CD14-positive monocyte (primary cell): ENCODE measurements at regions not wholly inside any gene's neighbourhood (a gene's known extent, or its start where the extent isn't known, plus 50 kb on each side); places are given as distances from the start of the nearest gene placed in this dataset.
A peak's percentile ranks its signal among the peaks of the same experiment; 100 is the strongest.

Experiments
- DNase-seq, 3 donors: peaks; one replicate each; pipeline ENCODE4 v3.0.0-alpha.2; 2011 to 2022
- H2AFZ ChIP-seq: 2 replicates; pipeline ENCODE4 v1.6.0; 2012; ENCODE audit warnings: mild to moderate bottlenecking, low read depth, low read length, inconsistent platforms; ENCODE audit not compliant: insufficient read depth, poor library complexity, severe bottlenecking
- H3K27ac ChIP-seq, 2 donors: 1 replicate in 1 of 2; 2 replicates in 1 of 2; pipeline ENCODE4 v1.5.1; 2012 to 2013; ENCODE audit warnings: low read length in 2 of 2, control low read depth in 1 of 2, inconsistent platforms in 1 of 2, low read depth in 1 of 2, mild to moderate bottlenecking in 1 of 2
- H3K27me3 ChIP-seq, 2 donors: one replicate each; pipeline versions ENCODE4 v1.6.0 to v1.6.1; 2011 to 2013; ENCODE audit warnings: low read length in 2 of 2; ENCODE audit not compliant: control insufficient read depth in 2 of 2, insufficient read depth in 2 of 2
- H3K36me3 ChIP-seq, 2 donors: replicated peaks in 1 of 2; 1 replicate in 1 of 2; 2 replicates in 1 of 2; pipeline versions ENCODE4 v1.5.1 to v1.6.1; 2012 to 2013; ENCODE audit warnings: low read length in 2 of 2, control low read depth in 1 of 2, inconsistent platforms in 1 of 2, mild to moderate bottlenecking in 1 of 2; ENCODE audit not compliant: insufficient read depth in 2 of 2, control insufficient read depth in 1 of 2
- H3K4me1 ChIP-seq, 2 donors: 1 replicate in 1 of 2; 2 replicates in 1 of 2; pipeline versions ENCODE4 v1.5.1 to v1.6.1; 2012 to 2013; ENCODE audit warnings: low read length in 2 of 2, control low read depth in 1 of 2, inconsistent platforms in 1 of 2, mild to moderate bottlenecking in 1 of 2, moderate library complexity in 1 of 2; ENCODE audit not compliant: insufficient read depth in 2 of 2, control insufficient read depth in 1 of 2
- H3K4me2 ChIP-seq: replicated peaks from 2 replicates; pipeline ENCODE3; 2012; ENCODE audit warnings: low read length, moderate library complexity, mild to moderate bottlenecking; ENCODE audit not compliant: poor library complexity, severe bottlenecking; ENCODE audit errors: extremely low read depth
- H3K4me3 ChIP-seq, 3 experiments: fragments of 200-600 bp in 1 of 3; sonication (generic) in 1 of 3; replicated peaks in 1 of 3; 1 replicate in 2 of 3; 2 replicates in 1 of 3; pipeline ENCODE4 v1.5.1; 2011 to 2013; ENCODE audit warnings: low read length in 3 of 3, mild to moderate bottlenecking in 3 of 3, control low read depth in 2 of 3, low read depth in 2 of 3, inconsistent platforms in 1 of 3, moderate library complexity in 1 of 3
- H3K79me2 ChIP-seq: 2 replicates; pipeline ENCODE4 v1.6.0; 2012; ENCODE audit warnings: mild to moderate bottlenecking, control low read depth, inconsistent platforms, low read length, moderate library complexity; ENCODE audit not compliant: insufficient read depth
- H3K9ac ChIP-seq: 2 replicates; pipeline ENCODE4 v1.6.0; 2017; ENCODE audit warnings: low read length, mild to moderate bottlenecking; ENCODE audit not compliant: insufficient read depth, poor library complexity, severe bottlenecking
- H3K9me3 ChIP-seq, 2 donors: replicated peaks in 1 of 2; 1 replicate in 1 of 2; 2 replicates in 1 of 2; pipeline versions ENCODE4 v1.5.1 to v1.6.1; 2012 to 2013; ENCODE audit warnings: low read length in 2 of 2, control low read depth in 1 of 2; ENCODE audit not compliant: control insufficient read depth in 1 of 2, insufficient read depth in 1 of 2
- H4K20me1 ChIP-seq: 2 replicates; pipeline ENCODE4 v1.6.0; 2012; ENCODE audit warnings: mild to moderate bottlenecking, low read length, control low read depth, moderate library complexity; ENCODE audit not compliant: insufficient read depth
- H3K27ac Mint-ChIP-seq, 7 donors: one replicate each; pipeline ENCODE4 v1.8.0; 2020; ENCODE audit warnings: mild to moderate bottlenecking in 7 of 7, mixed read lengths in 7 of 7, moderate library complexity in 6 of 7, inconsistent platforms in 2 of 7
- H3K27me3 Mint-ChIP-seq, 3 donors: one replicate each; pipeline ENCODE4 v1.8.0; 2021 to 2022; ENCODE audit warnings: low read depth in 3 of 3, mild to moderate bottlenecking in 3 of 3, mixed read lengths in 3 of 3, moderate library complexity in 3 of 3, inconsistent platforms in 1 of 3
- H3K36me3 Mint-ChIP-seq, 2 donors: one replicate each; pipeline ENCODE4 v1.8.0; 2020; ENCODE audit warnings: mixed read lengths in 2 of 2, inconsistent platforms in 1 of 2, mild to moderate bottlenecking in 1 of 2
- H3K4me1 Mint-ChIP-seq: one replicate; pipeline ENCODE4 v1.8.0; 2020; ENCODE audit warnings: mild to moderate bottlenecking, mixed read lengths
- H3K4me3 Mint-ChIP-seq, 2 donors: one replicate each; pipeline ENCODE4 v1.8.0; 2020; ENCODE audit warnings: mild to moderate bottlenecking in 2 of 2, mixed read lengths in 2 of 2, moderate library complexity in 1 of 2
- H3K9me3 Mint-ChIP-seq, 7 donors: one replicate each; pipeline ENCODE4 v1.8.0; 2020 to 2022; ENCODE audit warnings: mixed read lengths in 7 of 7, mild to moderate bottlenecking in 6 of 7, moderate library complexity in 6 of 7, inconsistent platforms in 2 of 7
- CTCF ChIP-seq: fragments of 200-600 bp; IDR thresholded peaks from one replicate; pipeline ENCODE4 v1.8.0; 2022; ENCODE audit warnings: antibody characterized with exemption, mild to moderate bottlenecking
- WGBS: methylation state at CpG from one replicate; pipeline ENCODE4 v1.1.5; 2013; ENCODE audit warnings: missing lambda C conversion rate; ENCODE audit not compliant: insufficient coverage; 5-methylcytosine and 5-hydroxymethylcytosine counted together
- intact Hi-C, 2 donors: fragments of 100-400 bp; cut with micrococcal nuclease; formaldehyde crosslinking; loops; one replicate each; pipeline versions ENCODE4 v1.15.0 to v1.15.1; 2023

- no peaks in the 10 kb centered on the region for H4K20me1 ChIP-seq
- H3K79me2 ChIP-seq = no peaks in the 10 kb centered on the region
- H3K4me2 ChIP-seq = peak overlapping the region; percentile 4
- WGBS = 42% methylated on average over 10 of the region's 14 CpGs
- Mint-ChIP-seq H3K9me3 (peaks cover 0 to 3% (median 0%) of the 10 kb centered on the region in 7 donors), H3K4me3 (no peak overlapping the region), H3K27me3 (peaks cover 0 to 7% (median 0%) of the 10 kb centered on the region in 3 donors), H3K27ac (no peak overlapping the region), H3K36me3 (no peaks in the 10 kb centered on the region), H3K4me1 (no peaks in the 10 kb centered on the region)
- H3K27ac ChIP-seq = no peak overlapping the region
- TF ChIP-seq CTCF = no peak
- no peak overlapping the region for H2AFZ ChIP-seq
- intact Hi-C loops = no loop called here
- no peak overlapping the region for H3K4me3 ChIP-seq
- H3K9ac ChIP-seq = no peak overlapping the region
- H3K4me1 ChIP-seq = no peaks in the 10 kb centered on the region
- no peak for DNase-seq
- H3K9me3 ChIP-seq = no peaks in the 10 kb centered on the region
- H3K27me3 ChIP-seq = no peaks in the 10 kb centered on the region
- no peaks in the 10 kb centered on the region for H3K36me3 ChIP-seq
These were observed 124.7 kb downstream of the PAPOLA start for GRCh38 chr14:96626916-96627315.

- H3K79me2 ChIP-seq = no peaks in the 10 kb centered on the region
- no peaks in the 10 kb centered on the region for H3K9me3 ChIP-seq
- no peaks in the 10 kb centered on the region for H3K4me1 ChIP-seq
- no peak for DNase-seq
- no peak overlapping the region for H3K4me2 ChIP-seq
- Mint-ChIP-seq H3K27me3 (peaks cover 0 to 6% (median 0%) of the 10 kb centered on the region in 3 donors), H3K36me3 (no peaks in the 10 kb centered on the region), H3K4me3 (no peak overlapping the region), H3K9me3 (peaks cover 0 to 3% (median 1%) of the 10 kb centered on the region in 7 donors), H3K4me1 (no peaks in the 10 kb centered on the region), H3K27ac (no peak overlapping the region)
- no peaks in the 10 kb centered on the region for H3K36me3 ChIP-seq
- no peaks in the 10 kb centered on the region for H3K27me3 ChIP-seq
- H3K27ac ChIP-seq = no peak overlapping the region
- no peaks in the 10 kb centered on the region for H4K20me1 ChIP-seq
- H3K9ac ChIP-seq = no peak overlapping the region
- H2AFZ ChIP-seq = no peak overlapping the region
- no peak overlapping the region for H3K4me3 ChIP-seq
- TF ChIP-seq CTCF = no peak
- intact Hi-C loops = no loop called here
- WGBS = 56% methylated on average over 4 of the region's 4 CpGs
These were observed 125.2 kb downstream of the PAPOLA start for GRCh38 chr14:96627386-96627785.
